ENCODE measurements at regions not wholly inside any gene's neighbourhood (a gene's known extent, or its start where the extent isn't known, plus 50 kb on each side); places are given as distances from the start of the nearest gene placed in this dataset.
"Not testable (repeated sequence)": the region's sequence is repeated elsewhere in the genome, so short reads cannot be mapped to it uniquely, and the experiment has no call there.

GRCh38 chr6:134802426-134803058, 147.4 kb downstream of the ALDH8A1 start:
- no peak for TF ChIP-seq ZFX (IDR thresholded peaks at IDR 0.05)
- TF ChIP-seq CTCF (conservative IDR thresholded peaks at IDR 0.05), result no peak
- H3K27ac ChIP-seq, result no peak overlapping the region

- no peak for TF ChIP-seq CTCF (conservative IDR thresholded peaks at IDR 0.05)
- no peak for TF ChIP-seq ZFX (IDR thresholded peaks at IDR 0.05)
Observed at GRCh38 chr6:134797400-134798113, 152.3 kb downstream of the ALDH8A1 start.

GRCh38 chr6:134795691-134796090, 154.2 kb downstream of the ALDH8A1 start:
- no peak overlapping the region for H3K27ac ChIP-seq
- no peak for TF ChIP-seq ZFX (IDR thresholded peaks at IDR 0.05)
- no peak for TF ChIP-seq CTCF (conservative IDR thresholded peaks at IDR 0.05)

More at GRCh38 chr6:134797400-134798113, 152.3 kb downstream of the ALDH8A1 start:
- no peak overlapping the region for H3K27ac ChIP-seq

GRCh38 chr6:134795001-134795400, 154.9 kb downstream of the ALDH8A1 start:
- TF ChIP-seq CTCF (conservative IDR thresholded peaks at IDR 0.05) (no peak), ZFX (IDR thresholded peaks at IDR 0.05) (no peak)
- no peak overlapping the region for H3K27ac ChIP-seq

GRCh38 chr6:134791243-134791843, 158.6 kb downstream of the ALDH8A1 start:
- not testable (repeated sequence) for H3K27ac ChIP-seq

- no peak for TF ChIP-seq ZFX (IDR thresholded peaks at IDR 0.05)
- no peak for TF ChIP-seq CTCF (conservative IDR thresholded peaks at IDR 0.05)
- no peak overlapping the region for H3K27ac ChIP-seq
Observed at GRCh38 chr6:134787261-134787877, 162.5 kb downstream of the ALDH8A1 start.

- H3K27ac ChIP-seq, result no peak overlapping the region
- no peak for TF ChIP-seq ZFX (IDR thresholded peaks at IDR 0.05)
- TF ChIP-seq CTCF (conservative IDR thresholded peaks at IDR 0.05), result no peak
Observed at GRCh38 chr6:134784336-134784735, 165.6 kb downstream of the ALDH8A1 start.
